ENCODE measurements at regions not wholly inside any gene's neighbourhood (a gene's known extent, or its start where the extent isn't known, plus 50 kb on each side); places are given as distances from the start of the nearest gene placed in this dataset.
A peak's percentile ranks its signal among the peaks of the same experiment; 100 is the strongest.
"Not testable (repeated sequence)": the region's sequence is repeated elsewhere in the genome, so short reads cannot be mapped to it uniquely, and the experiment has no call there.

- DNase-seq: peak; percentile 6
Observed at GRCh38 chr12:60205500-60205899, 609.7 kb downstream of the SLC16A7 start.

GRCh38 chr12:60209521-60209920 lies 613.7 kb downstream of the SLC16A7 start:
- DNase-seq: no peak

GRCh38 chr12:60209933-60210332 lies 614.1 kb downstream of the SLC16A7 start:
- DNase-seq: no peak

GRCh38 chr12:60210756-60211155 lies 614.9 kb downstream of the SLC16A7 start:
- DNase-seq: no peak

- no peak for DNase-seq
Observed at GRCh38 chr12:60211244-60211643, 615.4 kb downstream of the SLC16A7 start.

GRCh38 chr12:60212159-60213000 lies 616.6 kb downstream of the SLC16A7 start:
- DNase-seq: no peak

GRCh38 chr12:60213272-60213671 lies 617.4 kb downstream of the SLC16A7 start:
- DNase-seq: not testable (repeated sequence)

GRCh38 chr12:60216226-60216625 lies 620.4 kb downstream of the SLC16A7 start:
- DNase-seq: no peak

GRCh38 chr12:60223242-60223641 lies 627.4 kb downstream of the SLC16A7 start:
- DNase-seq: no peak

- no peak for DNase-seq
Observed at GRCh38 chr12:60225216-60226000, 629.6 kb downstream of the SLC16A7 start.

- DNase-seq: no peak
Observed at GRCh38 chr12:60227916-60228315, 632.1 kb downstream of the SLC16A7 start.

- no peak for DNase-seq
Observed at GRCh38 chr12:60230056-60230455, 634.2 kb downstream of the SLC16A7 start.

GRCh38 chr12:60231303-60231702 lies 635.5 kb downstream of the SLC16A7 start:
- DNase-seq: no peak

- DNase-seq: no peak
Observed at GRCh38 chr12:60231976-60232907, 636.4 kb downstream of the SLC16A7 start.

- DNase-seq: not testable (repeated sequence)
Observed at GRCh38 chr12:60234611-60235195, 638.9 kb downstream of the SLC16A7 start.

- DNase-seq: no peak
Observed at GRCh38 chr12:60235261-60235660, 639.4 kb downstream of the SLC16A7 start.

- not testable (repeated sequence) for DNase-seq
Observed at GRCh38 chr12:60236416-60236815, 640.6 kb downstream of the SLC16A7 start.

- no peak for DNase-seq
Observed at GRCh38 chr12:60240891-60241290, 645.1 kb downstream of the SLC16A7 start.

- no peak for DNase-seq
Observed at GRCh38 chr12:60251091-60251490, 655.3 kb downstream of the SLC16A7 start.

GRCh38 chr12:60252359-60253096 lies 656.7 kb downstream of the SLC16A7 start:
- DNase-seq: no peak

GRCh38 chr12:60255044-60255443 lies 659.2 kb downstream of the SLC16A7 start:
- DNase-seq: no peak

GRCh38 chr12:60257063-60257462 lies 661.2 kb downstream of the SLC16A7 start:
- no peak for DNase-seq
